Mucosa of descending colon (tissue), 3 donors: ENCODE measurements at regions not wholly inside any gene's neighbourhood (a gene's known extent, or its start where the extent isn't known, plus 50 kb on each side); places are given as distances from the start of the nearest gene placed in this dataset.
A peak's percentile ranks its signal among the peaks of the same experiment; 100 is the strongest.

Experiments used
- ATAC-seq: fragments of 200-7000 bp; cut with Tn5 transposase; one replicate; pipeline ENCODE4 v1.9.1; 2020; ENCODE audit warnings: mild to moderate bottlenecking, moderate library complexity
- DNase-seq, 3 donors: peaks; one replicate each; pipeline ENCODE4 v3.0.0-alpha.2; 2020
- H3K36me3 ChIP-seq: fragments of 200-600 bp; one replicate; pipeline ENCODE4 v1.8.0; 2021; ENCODE audit warnings: low read depth, mild to moderate bottlenecking
- H3K4me1 ChIP-seq: fragments of 200-600 bp; one replicate; pipeline ENCODE4 v1.8.0; 2021; ENCODE audit warnings: low read depth, mild to moderate bottlenecking
- H3K4me3 ChIP-seq: fragments of 200-600 bp; one replicate; pipeline ENCODE4 v1.8.0; 2021; ENCODE audit warnings: mild to moderate bottlenecking
- H3K9me3 ChIP-seq: fragments of 200-600 bp; one replicate; pipeline ENCODE4 v1.8.0; 2021; ENCODE audit warnings: mild to moderate bottlenecking
- intact Hi-C, 2 donors: fragments of 100-400 bp; cut with DNase I in 1 of 2; cut with micrococcal nuclease in 1 of 2; formaldehyde crosslinking; loops; one replicate each; pipeline versions ENCODE4 v1.11.0 to v1.11.1; 2022; cut with DNase I, micrococcal nuclease
- TF ChIP-seq, protein P1 (sequence below): fragments of 200-600 bp; IDR thresholded peaks from one replicate; pipeline ENCODE4 v1.8.0; 2022; ENCODE audit warnings: antibody characterized with exemption, mild to moderate bottlenecking
- donor health status: DM: no; HTN: no; CAD: no; lungs with moderate emphysema.
- donor health status: DM: no; HTN: no; CAD: no.
- donor health status: DM: no; HTN: yes; CAD: no.

DNA sequence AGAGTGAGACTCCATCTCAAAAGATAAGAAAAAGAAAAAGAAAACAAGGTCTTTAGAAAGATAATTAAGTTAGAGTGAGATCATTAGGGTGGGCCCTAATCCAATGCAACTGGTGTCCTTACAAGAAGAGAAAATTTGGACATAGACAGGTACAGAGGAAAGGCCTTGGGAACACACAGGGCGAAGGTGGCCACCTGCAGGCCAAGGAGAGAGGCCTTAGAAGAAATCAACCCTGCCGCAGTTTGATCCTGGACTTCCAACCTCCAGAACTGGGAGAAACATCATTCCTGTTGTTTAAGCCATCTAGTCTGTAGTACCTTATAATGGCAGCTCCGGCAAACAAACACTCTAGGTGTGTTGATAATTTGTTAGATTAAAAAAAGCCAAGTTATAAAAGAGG lies 491.9 kb downstream of the MED13L start:
- H3K4me1 ChIP-seq, result no peaks in the 10 kb centered on the region
- no peak for DNase-seq
- TF ChIP-seq, protein P1, sequence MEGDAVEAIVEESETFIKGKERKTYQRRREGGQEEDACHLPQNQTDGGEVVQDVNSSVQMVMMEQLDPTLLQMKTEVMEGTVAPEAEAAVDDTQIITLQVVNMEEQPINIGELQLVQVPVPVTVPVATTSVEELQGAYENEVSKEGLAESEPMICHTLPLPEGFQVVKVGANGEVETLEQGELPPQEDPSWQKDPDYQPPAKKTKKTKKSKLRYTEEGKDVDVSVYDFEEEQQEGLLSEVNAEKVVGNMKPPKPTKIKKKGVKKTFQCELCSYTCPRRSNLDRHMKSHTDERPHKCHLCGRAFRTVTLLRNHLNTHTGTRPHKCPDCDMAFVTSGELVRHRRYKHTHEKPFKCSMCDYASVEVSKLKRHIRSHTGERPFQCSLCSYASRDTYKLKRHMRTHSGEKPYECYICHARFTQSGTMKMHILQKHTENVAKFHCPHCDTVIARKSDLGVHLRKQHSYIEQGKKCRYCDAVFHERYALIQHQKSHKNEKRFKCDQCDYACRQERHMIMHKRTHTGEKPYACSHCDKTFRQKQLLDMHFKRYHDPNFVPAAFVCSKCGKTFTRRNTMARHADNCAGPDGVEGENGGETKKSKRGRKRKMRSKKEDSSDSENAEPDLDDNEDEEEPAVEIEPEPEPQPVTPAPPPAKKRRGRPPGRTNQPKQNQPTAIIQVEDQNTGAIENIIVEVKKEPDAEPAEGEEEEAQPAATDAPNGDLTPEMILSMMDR, result no peak
- H3K36me3 ChIP-seq, result no peaks in the 10 kb centered on the region
- H3K4me3 ChIP-seq, result no peak overlapping the region
- intact Hi-C loops, result no loop called here
- no peaks in the 10 kb centered on the region for H3K9me3 ChIP-seq
- ATAC-seq, result no peak

DNA sequence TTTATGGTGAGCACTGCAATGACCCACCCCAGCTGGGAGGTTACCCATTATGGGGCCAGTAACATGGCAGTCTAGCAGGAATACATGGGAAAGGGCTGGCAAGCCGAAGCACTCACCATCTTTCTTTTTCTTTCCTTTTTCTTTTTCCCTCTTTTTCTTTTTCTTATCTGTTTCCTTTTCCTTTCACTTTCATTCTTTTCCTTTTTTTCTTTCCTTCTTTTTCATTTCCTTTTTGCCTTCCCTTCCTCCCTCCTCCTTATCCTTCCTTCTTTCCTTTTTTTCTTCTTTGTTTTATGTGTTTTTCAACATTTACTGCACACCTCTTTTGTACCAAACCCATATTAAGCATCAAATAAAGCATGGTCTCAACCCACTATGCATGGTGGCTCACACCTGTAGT lies 501.1 kb downstream of the MED13L start:
- Histone ChIP-seq H3K36me3 (no peaks in the 10 kb centered on the region), H3K4me1 (no peaks in the 10 kb centered on the region), H3K9me3 (no peaks in the 10 kb centered on the region), H3K4me3 (no peak overlapping the region)
- intact Hi-C loops, result no loop called here
- ATAC-seq, result no peak
- TF ChIP-seq, protein P1, result no peak
- no peak for DNase-seq

DNA sequence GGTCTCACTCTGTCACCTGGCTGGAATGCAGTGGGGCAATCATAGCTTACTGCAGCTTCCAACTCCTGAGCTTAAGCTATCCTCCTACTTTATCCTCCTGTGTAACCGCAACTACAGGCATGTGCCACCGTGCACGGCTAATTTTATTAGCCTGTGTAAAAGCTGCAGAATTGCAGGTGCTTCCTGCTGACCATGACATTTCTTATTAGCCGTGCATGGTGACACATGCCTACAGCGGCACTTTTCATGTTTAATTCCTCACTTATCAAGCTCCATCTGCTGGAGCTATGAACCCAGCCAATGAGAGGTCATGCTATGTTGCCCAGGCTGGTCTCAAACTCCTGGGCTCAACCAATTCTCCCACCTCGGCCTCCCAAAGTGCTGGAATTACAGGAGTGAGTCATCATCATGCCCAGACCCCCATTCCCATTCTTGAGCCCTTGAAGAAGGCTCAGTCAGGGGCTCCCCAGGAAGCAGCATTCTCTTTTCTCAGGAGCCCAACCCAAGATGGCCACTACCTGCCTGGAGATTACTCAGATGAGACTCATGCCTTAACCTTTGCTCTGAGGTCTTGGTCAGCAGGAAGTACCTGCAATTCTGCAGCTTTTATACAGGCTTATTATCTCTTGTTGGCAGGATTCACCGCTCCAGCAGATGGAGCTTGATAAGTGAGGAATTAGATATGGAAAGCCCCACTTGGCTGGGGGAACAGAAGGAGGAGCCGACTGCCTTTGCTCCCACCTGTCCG lies 503.2 kb downstream of the MED13L start:
- DNase-seq, result peak in 1 of 3 donors; percentile 28
- no peaks in the 10 kb centered on the region for H3K4me1 ChIP-seq

DNA sequence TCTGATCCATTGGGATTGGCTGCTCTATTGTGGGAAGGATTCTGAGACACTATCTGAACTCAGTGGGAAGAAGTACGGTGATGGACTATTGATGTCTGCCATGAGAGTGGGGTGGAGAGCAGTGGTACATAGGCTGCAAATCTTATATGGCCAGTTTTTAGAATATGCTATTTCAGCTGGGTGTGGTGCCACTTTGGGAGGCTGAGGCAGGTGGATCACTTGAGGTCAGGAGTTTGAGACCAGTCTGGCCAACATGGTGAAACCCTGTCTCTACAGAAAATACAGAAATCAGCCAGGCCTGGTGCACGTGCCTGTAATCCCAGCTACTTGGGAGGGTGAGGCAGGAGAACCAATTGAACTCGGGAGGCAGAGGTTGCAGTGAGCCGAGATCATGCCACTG lies 505.9 kb downstream of the MED13L start:
- DNase-seq (no peak), ATAC-seq (no peak)
- Histone ChIP-seq H3K36me3 (no peaks in the 10 kb centered on the region), H3K4me3 (no peak overlapping the region), H3K9me3 (no peaks in the 10 kb centered on the region), H3K4me1 (no peaks in the 10 kb centered on the region)
- intact Hi-C loops, result no loop called here
- TF ChIP-seq, protein P1, result no peak

More for the DNA sequence above, 503.2 kb downstream of the MED13L start:
- no peaks in the 10 kb centered on the region for H3K36me3 ChIP-seq
- H3K9me3 ChIP-seq, result no peaks in the 10 kb centered on the region
- H3K4me3 ChIP-seq, result no peak overlapping the region
- TF ChIP-seq, protein P1, result no peak
- intact Hi-C loops, result no loop called here
- peak; percentile 87 for ATAC-seq

DNA sequence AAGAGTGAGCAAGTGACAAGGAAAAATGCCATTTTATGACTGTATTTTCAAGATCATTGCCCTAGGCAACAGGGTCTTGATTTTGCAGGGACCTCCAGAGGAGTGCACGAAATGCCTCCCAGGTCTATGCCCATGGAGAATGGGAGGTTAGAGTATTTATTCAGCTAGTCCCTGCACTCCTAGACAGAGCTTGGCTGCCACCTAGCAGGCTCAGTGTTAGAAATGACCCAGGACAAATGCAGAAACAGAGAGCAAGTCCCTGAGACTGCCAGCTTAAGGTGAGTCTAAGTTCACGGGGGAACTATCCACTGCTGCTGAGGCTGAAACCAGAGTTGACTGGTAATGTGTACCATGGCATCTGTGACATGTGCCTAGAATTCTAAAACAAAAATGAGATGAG lies 506.4 kb downstream of the MED13L start:
- ATAC-seq, result peak; percentile 58
- TF ChIP-seq, protein P1, result no peak
- H3K4me3 ChIP-seq, result no peak overlapping the region
- no peaks in the 10 kb centered on the region for H3K9me3 ChIP-seq
- intact Hi-C loops, result no loop called here
- no peaks in the 10 kb centered on the region for H3K36me3 ChIP-seq
- H3K4me1 ChIP-seq, result no peaks in the 10 kb centered on the region
- peak in 2 of 3 donors; percentile 31 to 43 for DNase-seq
